ENCODE measurements at regions not wholly inside any gene's neighbourhood (a gene's known extent, or its start where the extent isn't known, plus 50 kb on each side); places are given as distances from the start of the nearest gene placed in this dataset.
"Not testable (repeated sequence)": the region's sequence is repeated elsewhere in the genome, so short reads cannot be mapped to it uniquely, and the experiment has no call there.

- DNase-seq (ENCODE audit: low spot score), result not testable (repeated sequence)
Observed at GRCh38 chr2:87640961-87641563, 106.8 kb upstream of the PLGLB2 start.

- not testable (repeated sequence) for DNase-seq (ENCODE audit: low spot score)
Observed at GRCh38 chr2:87643165-87643564, 104.7 kb upstream of the PLGLB2 start.

GRCh38 chr2:87647737-87648498 lies 100.0 kb upstream of the PLGLB2 start:
- not testable (repeated sequence) for DNase-seq (ENCODE audit: low spot score)

GRCh38 chr2:87648815-87649214 lies 99.1 kb upstream of the PLGLB2 start:
- not testable (repeated sequence) for DNase-seq (ENCODE audit: low spot score)

GRCh38 chr2:87649871-87650270 lies 98.0 kb upstream of the PLGLB2 start:
- DNase-seq (ENCODE audit: low spot score), result not testable (repeated sequence)

GRCh38 chr2:87650837-87651236 lies 97.0 kb upstream of the PLGLB2 start:
- DNase-seq (ENCODE audit: low spot score), result not testable (repeated sequence)

- not testable (repeated sequence) for DNase-seq (ENCODE audit: low spot score)
Observed at GRCh38 chr2:87651589-87651988, 96.3 kb upstream of the PLGLB2 start.

GRCh38 chr2:87653373-87653772 lies 94.5 kb upstream of the PLGLB2 start:
- DNase-seq (ENCODE audit: low spot score), result not testable (repeated sequence)

- not testable (repeated sequence) for DNase-seq (ENCODE audit: low spot score)
Observed at GRCh38 chr2:87654136-87654814, 93.6 kb upstream of the PLGLB2 start.

- DNase-seq (ENCODE audit: low spot score), result not testable (repeated sequence)
Observed at GRCh38 chr2:87657915-87658314, 90.0 kb upstream of the PLGLB2 start.

- not testable (repeated sequence) for DNase-seq (ENCODE audit: low spot score)
Observed at GRCh38 chr2:87658357-87658756, 89.5 kb upstream of the PLGLB2 start.

GRCh38 chr2:87658976-87659375 lies 88.9 kb upstream of the PLGLB2 start:
- DNase-seq (ENCODE audit: low spot score), result not testable (repeated sequence)

- not testable (repeated sequence) for DNase-seq (ENCODE audit: low spot score)
Observed at GRCh38 chr2:87660164-87660563, 87.7 kb upstream of the PLGLB2 start.

GRCh38 chr2:87662316-87663290 lies 85.3 kb upstream of the PLGLB2 start:
- not testable (repeated sequence) for DNase-seq (ENCODE audit: low spot score)

GRCh38 chr2:87663347-87663746 lies 84.5 kb upstream of the PLGLB2 start:
- not testable (repeated sequence) for DNase-seq (ENCODE audit: low spot score)

- not testable (repeated sequence) for DNase-seq (ENCODE audit: low spot score)
Observed at GRCh38 chr2:87667027-87667426, 80.9 kb upstream of the PLGLB2 start.

- not testable (repeated sequence) for DNase-seq (ENCODE audit: low spot score)
Observed at GRCh38 chr2:87668361-87668760, 79.5 kb upstream of the PLGLB2 start.

- not testable (repeated sequence) for DNase-seq (ENCODE audit: low spot score)
Observed at GRCh38 chr2:87669633-87670231, 78.2 kb upstream of the PLGLB2 start.

GRCh38 chr2:87672404-87672803 lies 75.5 kb upstream of the PLGLB2 start:
- not testable (repeated sequence) for DNase-seq (ENCODE audit: low spot score)

- DNase-seq (ENCODE audit: low spot score), result not testable (repeated sequence)
Observed at GRCh38 chr2:87674729-87675128, 73.2 kb upstream of the PLGLB2 start.

GRCh38 chr2:87675487-87675886 lies 72.4 kb upstream of the PLGLB2 start:
- not testable (repeated sequence) for DNase-seq (ENCODE audit: low spot score)
